GM21619 (cell line): ENCODE measurements at regions not wholly inside any gene's neighbourhood (a gene's known extent, or its start where the extent isn't known, plus 50 kb on each side); places are given as distances from the start of the nearest gene placed in this dataset.

Experiments used
- ATAC-seq: cut with Tn5 transposase; IDR thresholded peaks from one replicate; pipeline ENCODE4 v1.9.1; 2021; ENCODE audit not compliant: unreplicated experiment

- no peak for ATAC-seq
Measured at GRCh38 chr11:127627629-127628457, 627.3 kb upstream of the KIRREL3 start.

GRCh38 chr11:127627204-127627603 lies 626.6 kb upstream of the KIRREL3 start:
- ATAC-seq = no peak

GRCh38 chr11:127625402-127625801 lies 624.8 kb upstream of the KIRREL3 start:
- ATAC-seq = no peak

- no peak for ATAC-seq
Measured at GRCh38 chr11:127624306-127624856, 623.8 kb upstream of the KIRREL3 start.

- no peak for ATAC-seq
Measured at GRCh38 chr11:127622686-127623085, 622.1 kb upstream of the KIRREL3 start.

- no peak for ATAC-seq
Measured at GRCh38 chr11:127620671-127621070, 620.1 kb upstream of the KIRREL3 start.

GRCh38 chr11:127619946-127620345 lies 619.4 kb upstream of the KIRREL3 start:
- no peak for ATAC-seq

- no peak for ATAC-seq
Measured at GRCh38 chr11:127618721-127619120, 618.2 kb upstream of the KIRREL3 start.

- ATAC-seq = no peak
Measured at GRCh38 chr11:127616158-127616557, 615.6 kb upstream of the KIRREL3 start.

- no peak for ATAC-seq
Measured at GRCh38 chr11:127612607-127613006, 612.0 kb upstream of the KIRREL3 start.

- ATAC-seq = no peak
Measured at GRCh38 chr11:127609025-127609773, 608.6 kb upstream of the KIRREL3 start.

- ATAC-seq = no peak
Measured at GRCh38 chr11:127607487-127608085, 607.0 kb upstream of the KIRREL3 start.

GRCh38 chr11:127601578-127601977 lies 601.0 kb upstream of the KIRREL3 start:
- ATAC-seq = no peak

GRCh38 chr11:127600674-127601073 lies 600.1 kb upstream of the KIRREL3 start:
- no peak for ATAC-seq

GRCh38 chr11:127598476-127598875 lies 597.9 kb upstream of the KIRREL3 start:
- ATAC-seq = no peak

- no peak for ATAC-seq
Measured at GRCh38 chr11:127596433-127596832, 595.9 kb upstream of the KIRREL3 start.

- ATAC-seq = no peak
Measured at GRCh38 chr11:127592371-127592770, 591.8 kb upstream of the KIRREL3 start.

GRCh38 chr11:127590314-127590713 lies 589.7 kb upstream of the KIRREL3 start:
- no peak for ATAC-seq

GRCh38 chr11:127588431-127588830 lies 587.9 kb upstream of the KIRREL3 start:
- no peak for ATAC-seq

- no peak for ATAC-seq
Measured at GRCh38 chr11:127587511-127587910, 586.9 kb upstream of the KIRREL3 start.

- ATAC-seq = no peak
Measured at GRCh38 chr11:127576210-127576609, 575.6 kb upstream of the KIRREL3 start.

- ATAC-seq = no peak
Measured at GRCh38 chr11:127574478-127574877, 573.9 kb upstream of the KIRREL3 start.
